NCI-H146 treated with DMSO at 0.1 percent for 48 hours (cell line): ENCODE measurements at regions not wholly inside any gene's neighbourhood (a gene's known extent, or its start where the extent isn't known, plus 50 kb on each side); places are given as distances from the start of the nearest gene placed in this dataset.

Experiments used
- DNase-seq: peaks from one replicate; lab custom pipeline; 2025; ENCODE audit not compliant: unreplicated experiment; lab: John Stamatoyannopoulos, UW

- no peak for DNase-seq
These were observed 73.2 kb upstream of the NKX1-1 start for GRCh38 chr4:1479454-1479853.

- DNase-seq: no peak
These were observed 72.6 kb upstream of the NKX1-1 start for GRCh38 chr4:1478766-1479355.

GRCh38 chr4:1477045-1477840, 71.0 kb upstream of the NKX1-1 start:
- no peak for DNase-seq

- DNase-seq: no peak
These were observed 69.9 kb upstream of the NKX1-1 start for GRCh38 chr4:1476140-1476513.

- no peak for DNase-seq
These were observed 69.3 kb upstream of the NKX1-1 start for GRCh38 chr4:1475277-1476139.

- DNase-seq: no peak
These were observed 68.2 kb upstream of the NKX1-1 start for GRCh38 chr4:1474126-1475090.

GRCh38 chr4:1473718-1474117, 67.5 kb upstream of the NKX1-1 start:
- DNase-seq: no peak

GRCh38 chr4:1472911-1473518, 66.8 kb upstream of the NKX1-1 start:
- DNase-seq: no peak

GRCh38 chr4:1472148-1472797, 66.0 kb upstream of the NKX1-1 start:
- DNase-seq: no peak

- no peak for DNase-seq
These were observed 65.4 kb upstream of the NKX1-1 start for GRCh38 chr4:1471443-1472147.

- no peak for DNase-seq
These were observed 64.7 kb upstream of the NKX1-1 start for GRCh38 chr4:1470816-1471442.

GRCh38 chr4:1470393-1470670, 64.1 kb upstream of the NKX1-1 start:
- no peak for DNase-seq

GRCh38 chr4:1469607-1470392, 63.6 kb upstream of the NKX1-1 start:
- DNase-seq: no peak

GRCh38 chr4:1469043-1469442, 62.8 kb upstream of the NKX1-1 start:
- no peak for DNase-seq

GRCh38 chr4:1467581-1468458, 61.6 kb upstream of the NKX1-1 start:
- DNase-seq: no peak

GRCh38 chr4:1466863-1467165, 60.6 kb upstream of the NKX1-1 start:
- DNase-seq: no peak
